Stomach (tissue), 4 donors: ENCODE measurements at regions not wholly inside any gene's neighbourhood (a gene's known extent, or its start where the extent isn't known, plus 50 kb on each side); places are given as distances from the start of the nearest gene placed in this dataset.

Experiments
- POLR2A ChIP-seq, 4 donors: fragments of 450-650 bp; IDR thresholded peaks; one replicate each; pipeline ENCODE4 v1.6.1; 2016; ENCODE audit warnings: antibody characterized with exemption in 4 of 4, control low read depth in 2 of 4, mild to moderate bottlenecking in 1 of 4, moderate library complexity in 1 of 4
- POLR2AphosphoS5 ChIP-seq, 3 donors: sonication (generic); formaldehyde crosslinking; IDR thresholded peaks; one replicate each; pipeline ENCODE4 v1.6.1; 2016; ENCODE audit warnings: antibody characterized with exemption in 3 of 3
- TF ChIP-seq, protein P1 (sequence below), 7 experiments: fragments of 450-650 bp in 4 of 7; fragments of 200-600 bp in 3 of 7; sonication (generic) in 3 of 7; IDR thresholded peaks; one replicate each; pipeline ENCODE4 v1.5.1; 2016 to 2019; ENCODE audit warnings: antibody characterized with exemption in 7 of 7, control low read depth in 2 of 7, mild to moderate bottlenecking in 1 of 7

DNA sequence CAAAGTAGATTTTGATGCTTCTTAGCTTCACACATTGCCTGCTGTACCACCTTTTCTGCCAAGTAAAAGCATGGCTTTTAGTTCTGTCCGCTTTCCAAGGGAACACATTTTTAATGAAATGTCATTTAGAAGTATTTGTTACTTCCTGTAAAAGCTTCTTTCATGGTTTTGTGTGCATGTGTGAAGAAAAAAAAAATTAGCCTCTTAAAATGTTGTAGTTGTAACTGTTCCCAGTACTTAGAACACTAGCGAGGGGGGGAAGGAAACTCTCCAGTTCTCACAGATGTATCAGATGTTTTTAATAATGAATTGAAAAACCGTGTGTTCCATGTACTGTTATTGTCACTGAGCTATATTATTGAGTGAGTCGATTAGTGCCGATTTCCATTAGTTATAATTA is 568.3 kb upstream of the ADGRL2 start:
- TF ChIP-seq, protein P1, sequence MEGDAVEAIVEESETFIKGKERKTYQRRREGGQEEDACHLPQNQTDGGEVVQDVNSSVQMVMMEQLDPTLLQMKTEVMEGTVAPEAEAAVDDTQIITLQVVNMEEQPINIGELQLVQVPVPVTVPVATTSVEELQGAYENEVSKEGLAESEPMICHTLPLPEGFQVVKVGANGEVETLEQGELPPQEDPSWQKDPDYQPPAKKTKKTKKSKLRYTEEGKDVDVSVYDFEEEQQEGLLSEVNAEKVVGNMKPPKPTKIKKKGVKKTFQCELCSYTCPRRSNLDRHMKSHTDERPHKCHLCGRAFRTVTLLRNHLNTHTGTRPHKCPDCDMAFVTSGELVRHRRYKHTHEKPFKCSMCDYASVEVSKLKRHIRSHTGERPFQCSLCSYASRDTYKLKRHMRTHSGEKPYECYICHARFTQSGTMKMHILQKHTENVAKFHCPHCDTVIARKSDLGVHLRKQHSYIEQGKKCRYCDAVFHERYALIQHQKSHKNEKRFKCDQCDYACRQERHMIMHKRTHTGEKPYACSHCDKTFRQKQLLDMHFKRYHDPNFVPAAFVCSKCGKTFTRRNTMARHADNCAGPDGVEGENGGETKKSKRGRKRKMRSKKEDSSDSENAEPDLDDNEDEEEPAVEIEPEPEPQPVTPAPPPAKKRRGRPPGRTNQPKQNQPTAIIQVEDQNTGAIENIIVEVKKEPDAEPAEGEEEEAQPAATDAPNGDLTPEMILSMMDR (IDR thresholded peaks at IDR 0.05) = no peak
- TF ChIP-seq POLR2AphosphoS5 (IDR thresholded peaks at IDR 0.05) (no peak), POLR2A (IDR thresholded peaks at IDR 0.05) (no peak)
